Astrocyte (in vitro differentiated cells and primary cell): ENCODE measurements at regions not wholly inside any gene's neighbourhood (a gene's known extent, or its start where the extent isn't known, plus 50 kb on each side); places are given as distances from the start of the nearest gene placed in this dataset.

Experiments used
- CTCF ChIP-seq: IDR thresholded peaks from 2 replicates; pipeline ENCODE4 v1.5.1; 2011; ENCODE audit warnings: low read depth, mild to moderate bottlenecking, inconsistent platforms, low read length, moderate library complexity; ENCODE audit not compliant: insufficient read depth
- EZH2 ChIP-seq: IDR thresholded peaks from 2 replicates; pipeline ENCODE4 v1.6.1; 2012; ENCODE audit warnings: mild to moderate bottlenecking, low read length, inconsistent platforms; ENCODE audit not compliant: insufficient read depth

GRCh38 chr2:106685180-106685897, 198.2 kb downstream of the CD8B2 start:
- no peak for TF ChIP-seq CTCF
- no peak for TF ChIP-seq EZH2
